Inflammatory macrophage (primary cell): ENCODE measurements at regions not wholly inside any gene's neighbourhood (a gene's known extent, or its start where the extent isn't known, plus 50 kb on each side); places are given as distances from the start of the nearest gene placed in this dataset.

Experiments
- DNase-seq, 2 donors: peaks; one replicate each; pipeline ENCODE4 v3.0.0-alpha.2; 2020 to 2022

- no peak for DNase-seq
Observed at GRCh38 chr11:91220476-91221202, 997.8 kb upstream of the CHORDC1 start.

- DNase-seq, result no peak
Observed at GRCh38 chr11:91219535-91219934, 996.7 kb upstream of the CHORDC1 start.

- DNase-seq, result no peak
Observed at GRCh38 chr11:91209751-91210150, 986.9 kb upstream of the CHORDC1 start.

- DNase-seq, result no peak
Observed at GRCh38 chr11:91209306-91209705, 986.5 kb upstream of the CHORDC1 start.

GRCh38 chr11:91199866-91200265 lies 977.0 kb upstream of the CHORDC1 start:
- DNase-seq, result no peak

GRCh38 chr11:91194546-91194945 lies 971.7 kb upstream of the CHORDC1 start:
- DNase-seq, result no peak

- no peak for DNase-seq
Observed at GRCh38 chr11:91188484-91188883, 965.6 kb upstream of the CHORDC1 start.

GRCh38 chr11:91187314-91187713 lies 964.5 kb upstream of the CHORDC1 start:
- DNase-seq, result no peak

GRCh38 chr11:91178366-91178765 lies 955.5 kb upstream of the CHORDC1 start:
- no peak for DNase-seq

GRCh38 chr11:91174734-91175133 lies 951.9 kb upstream of the CHORDC1 start:
- DNase-seq, result no peak

- DNase-seq, result no peak
Observed at GRCh38 chr11:91174193-91174592, 951.3 kb upstream of the CHORDC1 start.

- DNase-seq, result no peak
Observed at GRCh38 chr11:91173701-91174100, 950.9 kb upstream of the CHORDC1 start.

GRCh38 chr11:91170711-91171110 lies 947.9 kb upstream of the CHORDC1 start:
- no peak for DNase-seq

GRCh38 chr11:91164452-91164822 lies 941.6 kb upstream of the CHORDC1 start:
- no peak for DNase-seq

GRCh38 chr11:91163619-91164451 lies 941.0 kb upstream of the CHORDC1 start:
- no peak for DNase-seq

GRCh38 chr11:91160661-91161060 lies 937.8 kb upstream of the CHORDC1 start:
- no peak for DNase-seq

GRCh38 chr11:91158891-91159537 lies 936.2 kb upstream of the CHORDC1 start:
- no peak for DNase-seq

- no peak for DNase-seq
Observed at GRCh38 chr11:91158297-91158696, 935.4 kb upstream of the CHORDC1 start.

GRCh38 chr11:91156041-91156440 lies 933.2 kb upstream of the CHORDC1 start:
- no peak for DNase-seq

GRCh38 chr11:91147885-91148284 lies 925.0 kb upstream of the CHORDC1 start:
- DNase-seq, result no peak

- DNase-seq, result no peak
Observed at GRCh38 chr11:91141655-91142054, 918.8 kb upstream of the CHORDC1 start.

- DNase-seq, result no peak
Observed at GRCh38 chr11:91136631-91137030, 913.8 kb upstream of the CHORDC1 start.

GRCh38 chr11:91133361-91133760 lies 910.5 kb upstream of the CHORDC1 start:
- DNase-seq, result no peak

- no peak for DNase-seq
Observed at GRCh38 chr11:91129596-91129995, 906.7 kb upstream of the CHORDC1 start.
